ENCODE measurements at regions not wholly inside any gene's neighbourhood (a gene's known extent, or its start where the extent isn't known, plus 50 kb on each side); places are given as distances from the start of the nearest gene placed in this dataset.

DNA sequence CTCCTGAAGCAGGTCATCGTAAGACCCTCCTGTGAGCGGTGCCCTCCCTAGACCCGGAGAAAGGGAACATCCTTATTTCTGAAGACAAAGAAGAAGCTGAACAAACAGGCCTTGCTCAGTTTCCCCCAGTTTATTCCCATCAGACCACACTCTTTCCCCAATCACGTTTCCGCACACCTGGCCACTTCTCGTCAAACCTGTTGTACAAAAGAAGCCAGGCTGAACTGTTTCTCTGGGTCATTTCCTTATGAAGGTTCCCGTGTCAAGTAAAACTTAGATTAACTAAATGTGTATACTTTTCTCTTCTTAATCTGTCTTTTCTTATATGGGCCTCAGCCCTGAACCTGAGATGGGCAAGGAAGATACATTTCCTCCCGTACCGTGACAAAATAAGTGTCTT, 111.6 kb upstream of the ENPP6 start:
- no peaks in the 10 kb centered on the region for H3K27me3 Mint-ChIP-seq
- ChIA-PET POLR2A (interaction anchor here (0.8 to 1.4 kb wide), 2 partner anchors 9 to 60 kb away, joined by 3 to 4 read pairs; no protein-coding TSS in a partner anchor), CTCF (interaction anchor here (0.7 to 4.6 kb wide), 4 partner anchors 9 to 64 kb away, joined by 3 to 33 read pairs (median 3); no protein-coding TSS in a partner anchor)
- intact Hi-C loops (cut with micrococcal nuclease), result no loop called here
- H3K27ac Mint-ChIP-seq, result no peak overlapping the region
- H3K4me3 Mint-ChIP-seq, result no peak overlapping the region
- H3K9me3 Mint-ChIP-seq, result no peaks in the 10 kb centered on the region
- ATAC-seq (no peak), DNase-seq (no peak)
- H3K4me1 Mint-ChIP-seq (ENCODE audit: low read depth), result peaks cover 31% of the 10 kb centered on the region
- H3K36me3 Mint-ChIP-seq (ENCODE audit: low read depth), result no peaks in the 10 kb centered on the region
- TF ChIP-seq CTCF (IDR thresholded peaks at IDR 0.05), result no peak

- Mint-ChIP-seq H3K9me3 (no peaks in the 10 kb centered on the region), H3K4me1 (ENCODE audit: low read depth) (peaks cover 29% of the 10 kb centered on the region), H3K27me3 (no peaks in the 10 kb centered on the region), H3K27ac (peak overlapping the region; percentile 78), H3K4me3 (no peak overlapping the region), H3K36me3 (ENCODE audit: low read depth) (no peaks in the 10 kb centered on the region)
- TF ChIP-seq CTCF (IDR thresholded peaks at IDR 0.05), result no peak
- CTCF ChIA-PET, result interaction anchor here (0.7 to 4.6 kb wide), 6 partner anchors 11 to 89 kb away, joined by 3 to 33 read pairs (median 4); no protein-coding TSS in a partner anchor
- intact Hi-C loops (cut with micrococcal nuclease), result no loop called here
- ATAC-seq (peak; percentile 90), DNase-seq (peak; percentile 74)
- POLR2A ChIA-PET, result interaction anchor here (0.6 to 1.6 kb wide), 7 partner anchors 38 to 120 kb away, joined by 3 to 4 read pairs (median 3); no protein-coding TSS in a partner anchor
Observed at GRCh38 chr4:184328022-184328736, 110.5 kb upstream of the ENPP6 start.

DNA sequence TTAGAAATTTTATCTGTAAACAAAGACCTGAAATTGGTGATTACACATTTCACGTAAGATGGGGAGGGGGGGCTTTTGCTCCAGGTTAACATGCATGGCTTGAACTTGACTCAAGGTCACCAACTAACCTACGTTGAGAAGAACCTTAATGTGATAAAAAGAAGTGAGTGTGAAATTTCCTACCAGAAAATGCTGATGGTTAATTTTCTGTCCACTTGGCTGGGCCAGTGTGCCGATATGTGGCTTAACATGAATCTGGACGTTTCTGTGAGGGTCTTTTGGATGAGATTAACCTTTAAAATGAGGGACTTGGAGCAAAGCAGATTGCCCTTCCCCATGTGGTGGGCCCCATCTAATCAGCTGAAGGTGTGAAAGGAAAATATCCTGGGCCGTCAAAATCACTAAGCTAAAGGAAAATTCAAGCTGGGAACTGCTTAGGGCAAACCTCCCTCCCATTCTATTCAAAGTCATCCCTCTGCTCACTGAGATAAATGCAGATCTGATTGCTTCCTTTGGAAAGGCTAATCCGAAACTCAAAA, 107.3 kb upstream of the ENPP6 start:
- H3K27ac Mint-ChIP-seq, result no peak overlapping the region
- POLR2A ChIA-PET, result no interaction called here
- intact Hi-C loops (cut with micrococcal nuclease), result no loop called here
- no peak for DNase-seq
- peaks cover 45% of the 10 kb centered on the region for H3K4me1 Mint-ChIP-seq (ENCODE audit: low read depth)
- TF ChIP-seq CTCF (IDR thresholded peaks at IDR 0.05), result no peak
- no peaks in the 10 kb centered on the region for H3K27me3 Mint-ChIP-seq
- ATAC-seq, result no peak
- CTCF ChIA-PET, result no interaction called here
- H3K36me3 Mint-ChIP-seq (ENCODE audit: low read depth), result no peaks in the 10 kb centered on the region
- H3K4me3 Mint-ChIP-seq, result no peak overlapping the region
- H3K9me3 Mint-ChIP-seq, result no peaks in the 10 kb centered on the region

GRCh38 chr4:184322328-184323025, 104.8 kb upstream of the ENPP6 start:
- ATAC-seq (no peak), DNase-seq (no peak)
- H3K4me3 Mint-ChIP-seq, result no peak overlapping the region
- ChIA-PET CTCF (no interaction called here), POLR2A (interaction anchor here (0.7 kb wide), 1 partner anchor 132 kb away, joined by 4 read pairs; no protein-coding TSS in a partner anchor)
- H3K27ac Mint-ChIP-seq, result no peak overlapping the region
- H3K4me1 Mint-ChIP-seq (ENCODE audit: low read depth), result peaks cover 41% of the 10 kb centered on the region
- intact Hi-C loops (cut with micrococcal nuclease), result no loop called here
- TF ChIP-seq CTCF (IDR thresholded peaks at IDR 0.05), result no peak
- H3K9me3 Mint-ChIP-seq, result no peaks in the 10 kb centered on the region
- H3K27me3 Mint-ChIP-seq, result no peaks in the 10 kb centered on the region
- no peaks in the 10 kb centered on the region for H3K36me3 Mint-ChIP-seq (ENCODE audit: low read depth)

All from activated CD8-positive, alpha-beta T cell treated with anti-CD3 and anti-CD28 coated beads for 36 hours (primary cell).